Uterus (tissue), 3 donors: ENCODE measurements at regions not wholly inside any gene's neighbourhood (a gene's known extent, or its start where the extent isn't known, plus 50 kb on each side); places are given as distances from the start of the nearest gene placed in this dataset.

Experiments
- DNase-seq, 2 donors: peaks; one replicate each; pipeline ENCODE4 v3.0.0-alpha.2; 2019 to 2020
- H3K27ac ChIP-seq, 2 donors: fragments of 200-600 bp; sonication (generic); 1 replicate in 1 of 2; 2 replicates in 1 of 2; pipeline ENCODE4 v1.5.1; 2016 to 2018
- H3K27me3 ChIP-seq, 2 donors: fragments of 200-600 bp; sonication (generic); one replicate each; pipeline ENCODE4 v1.5.1; 2018 to 2019; ENCODE audit warnings: control low read depth in 1 of 2
- H3K36me3 ChIP-seq, 2 donors: fragments of 200-600 bp; sonication (generic); one replicate each; pipeline ENCODE4 v1.5.1; 2019; ENCODE audit warnings: control low read depth in 1 of 2
- H3K4me1 ChIP-seq, 2 donors: fragments of 200-600 bp; sonication (generic); one replicate each; pipeline ENCODE4 v1.5.1; 2018 to 2019; ENCODE audit warnings: control low read depth in 1 of 2
- H3K4me3 ChIP-seq, 2 donors: fragments of 200-600 bp; sonication (generic); 1 replicate in 1 of 2; 2 replicates in 1 of 2; pipeline ENCODE4 v1.5.1; 2018 to 2019; ENCODE audit warnings: mild to moderate bottlenecking in 1 of 2
- H3K9me3 ChIP-seq, 2 donors: fragments of 200-600 bp; sonication (generic); one replicate each; pipeline ENCODE4 v1.5.1; 2019; ENCODE audit warnings: control low read depth in 1 of 2
- CTCF ChIP-seq, 4 experiments: fragments of 200-600 bp in 2 of 4; fragments of 450-650 bp in 2 of 4; sonication (generic) in 2 of 4; IDR thresholded peaks; one replicate each; pipeline ENCODE4 v1.5.1; 2016 to 2019; ENCODE audit warnings: antibody characterized with exemption in 4 of 4, mild to moderate bottlenecking in 2 of 4, moderate library complexity in 1 of 4
- POLR2A ChIP-seq, 2 donors: fragments of 450-650 bp; IDR thresholded peaks; one replicate each; pipeline ENCODE4 v1.6.1; 2016; ENCODE audit warnings: antibody characterized with exemption in 2 of 2, mild to moderate bottlenecking in 1 of 2, moderate library complexity in 1 of 2
- intact Hi-C: fragments of 100-400 bp; cut with DNase I; formaldehyde crosslinking; loops from one replicate; pipeline ENCODE4 v1.15.1; 2023; ENCODE audit warnings: low total_unique reads
- donor health status: DM: yes; HTN: yes; CAD: no.

DNA sequence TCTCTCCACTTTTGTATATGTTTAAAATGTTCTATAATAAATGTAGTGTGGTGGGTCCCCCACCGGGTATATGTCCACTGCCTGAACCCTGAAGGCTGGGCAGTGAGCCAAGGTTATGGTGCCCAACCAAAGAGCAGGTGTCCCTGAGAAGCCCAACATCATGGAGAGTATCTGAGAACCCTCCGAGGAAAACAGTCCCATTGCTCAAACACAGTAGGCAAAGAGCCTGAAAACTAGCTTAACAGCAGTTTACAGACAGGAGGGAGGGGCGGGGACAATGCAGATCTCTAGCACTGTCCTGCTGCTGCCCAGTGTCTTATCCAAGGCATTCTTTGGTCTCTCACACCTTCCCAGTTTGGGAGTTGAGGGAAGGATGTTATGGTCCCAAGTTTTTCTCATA is 91.0 kb downstream of the TMPRSS5 start:
- Histone ChIP-seq H3K27me3 (no peaks in the 10 kb centered on the region), H3K4me3 (no peak overlapping the region), H3K36me3 (no peaks in the 10 kb centered on the region), H3K9me3 (no peaks in the 10 kb centered on the region), H3K4me1 (no peaks in the 10 kb centered on the region), H3K27ac (no peak overlapping the region)
- intact Hi-C loops: no loop called here
- no peak for DNase-seq
- no peak for TF ChIP-seq POLR2A (IDR thresholded peaks at IDR 0.05)
- no peak for TF ChIP-seq CTCF (IDR thresholded peaks at IDR 0.05)

DNA sequence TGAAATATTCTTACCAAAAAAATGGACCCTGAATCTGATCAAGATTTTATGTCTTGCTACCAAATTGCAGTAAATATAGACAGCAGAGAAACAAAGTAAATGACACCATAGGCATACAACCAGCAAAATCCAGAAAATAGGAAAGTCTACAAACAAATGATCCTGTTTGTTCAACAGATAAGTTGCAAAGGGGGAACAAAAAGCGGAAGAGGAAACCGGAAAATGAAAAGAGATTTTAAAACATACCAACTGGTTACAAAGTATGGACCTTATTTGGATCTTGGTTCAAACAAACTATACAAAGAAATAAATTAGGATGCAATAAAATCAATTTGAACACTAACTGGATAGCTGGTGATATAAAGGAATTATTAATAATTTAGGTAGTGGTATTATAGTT is 92.0 kb downstream of the TMPRSS5 start:
- Histone ChIP-seq H3K27me3 (no peaks in the 10 kb centered on the region), H3K4me3 (no peak overlapping the region), H3K4me1 (no peaks in the 10 kb centered on the region), H3K36me3 (no peaks in the 10 kb centered on the region), H3K9me3 (no peaks in the 10 kb centered on the region), H3K27ac (no peak overlapping the region)
- intact Hi-C loops: no loop called here
- no peak for DNase-seq
- TF ChIP-seq POLR2A (IDR thresholded peaks at IDR 0.05) (no peak), CTCF (IDR thresholded peaks at IDR 0.05) (no peak)

GRCh38 chr11:113613619-113614018 is 92.5 kb downstream of the TMPRSS5 start:
- H3K36me3 ChIP-seq: no peaks in the 10 kb centered on the region
- no peaks in the 10 kb centered on the region for H3K4me1 ChIP-seq
- H3K4me3 ChIP-seq: no peak overlapping the region
- no peak for TF ChIP-seq POLR2A (IDR thresholded peaks at IDR 0.05)
- no peak for TF ChIP-seq CTCF (IDR thresholded peaks at IDR 0.05)
- intact Hi-C loops: no loop called here
- DNase-seq: no peak
- no peaks in the 10 kb centered on the region for H3K27me3 ChIP-seq
- H3K9me3 ChIP-seq: no peaks in the 10 kb centered on the region
- H3K27ac ChIP-seq: no peak overlapping the region

- peaks cover 0 to 5% of the 10 kb centered on the region in 2 donors for H3K27me3 ChIP-seq
- no peak overlapping the region for H3K4me3 ChIP-seq
- DNase-seq: no peak
- no peak overlapping the region for H3K27ac ChIP-seq
- peaks cover 0 to 4% of the 10 kb centered on the region in 2 donors for H3K9me3 ChIP-seq
- no peak for TF ChIP-seq CTCF (IDR thresholded peaks at IDR 0.05)
- TF ChIP-seq POLR2A (IDR thresholded peaks at IDR 0.05): no peak
- no peaks in the 10 kb centered on the region for H3K4me1 ChIP-seq
- intact Hi-C loops: no loop called here
- H3K36me3 ChIP-seq: no peaks in the 10 kb centered on the region
Observed at GRCh38 chr11:113604186-113604585, 101.9 kb downstream of the TMPRSS5 start.

DNA sequence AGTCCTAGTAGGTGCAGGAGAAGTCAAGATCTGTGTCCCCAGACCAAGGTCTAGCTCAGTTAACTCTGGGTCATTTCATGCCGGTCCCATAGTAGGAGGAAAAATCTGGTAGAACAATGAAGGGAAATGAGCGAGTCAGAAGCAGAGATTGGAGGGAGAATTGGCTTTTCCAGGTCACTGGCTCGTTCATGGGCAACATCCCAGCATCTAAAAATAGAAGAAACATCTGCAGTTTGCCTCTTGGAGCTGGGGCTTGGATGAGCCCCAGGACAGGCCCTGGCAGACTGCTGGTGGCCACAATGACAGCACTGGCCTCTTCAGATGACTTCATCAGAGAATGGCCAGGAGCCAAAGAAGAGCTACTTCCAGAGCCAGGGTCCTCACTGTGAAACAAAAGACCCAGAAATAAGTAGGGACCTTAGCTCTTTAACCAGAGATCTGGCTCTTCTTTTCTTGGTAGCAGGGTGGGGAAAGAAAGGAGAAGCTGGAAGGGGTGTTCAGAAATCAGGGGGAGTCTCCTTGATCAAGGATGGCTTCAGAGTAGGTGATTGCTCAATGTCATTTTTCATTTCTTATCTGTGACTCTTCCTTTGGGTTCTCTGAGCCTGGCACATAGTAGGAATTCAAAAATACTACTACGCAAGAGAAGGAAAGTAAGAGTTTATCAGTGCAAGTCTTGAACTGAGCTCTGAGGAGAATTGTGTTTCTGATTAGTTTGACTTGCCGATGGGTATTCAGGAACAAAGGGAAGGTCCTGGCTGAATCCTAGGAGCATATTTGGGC is 102.6 kb downstream of the TMPRSS5 start:
- Histone ChIP-seq H3K27me3 (peaks cover 0 to 5% of the 10 kb centered on the region in 2 donors), H3K27ac (no peak overlapping the region), H3K4me1 (no peaks in the 10 kb centered on the region), H3K36me3 (no peaks in the 10 kb centered on the region), H3K9me3 (peaks cover 0 to 4% of the 10 kb centered on the region in 2 donors), H3K4me3 (no peak overlapping the region)
- peak in 1 of 2 donors; percentile 22 for DNase-seq
- intact Hi-C loops: no loop called here
- no peak for TF ChIP-seq CTCF (IDR thresholded peaks at IDR 0.05)
- no peak for TF ChIP-seq POLR2A (IDR thresholded peaks at IDR 0.05)
